Endothelial cell of umbilical vein (primary cell): ENCODE measurements at regions not wholly inside any gene's neighbourhood (a gene's known extent, or its start where the extent isn't known, plus 50 kb on each side); places are given as distances from the start of the nearest gene placed in this dataset.

Experiments used
- BruUV-seq: library from RNA; stranded (reverse); fragments of 400-500 nt; replicated peaks from 2 replicates; lab custom pipeline; 2021; lab: Mats Ljungman, UMichigan
- CTCF ChIA-PET: fragments of 300-600, 350-600 bp; sonication (Branson Sonifier 250); formaldehyde crosslinking; loops from one replicate; lab custom pipeline; 2021; ENCODE audit warnings: antibody characterized with exemption, inconsistent platforms; lab: Charles Lee
- POLR2A ChIA-PET: fragments of 300-600, 350-600 bp; sonication (Branson Sonifier 250); formaldehyde crosslinking; loops from one replicate; lab custom pipeline; 2021; ENCODE audit warnings: antibody characterized with exemption, inconsistent platforms; lab: Charles Lee
- DNase-seq: peaks from one replicate; pipeline ENCODE4 v3.0.0-alpha.2; 2011; ENCODE audit warnings: low read depth, low spot score
- FAIRE-seq: peaks from 2 replicates; lab custom pipeline; 2011; peaks lifted over from hg19 to GRCh38; lab: Jason Lieb, UNC
- H2AFZ ChIP-seq: 2 replicates; pipeline ENCODE4 v1.6.0; 2012; ENCODE audit warnings: low read depth, low read length, control low read depth, inconsistent platforms
- H3K27ac ChIP-seq: 2 replicates; pipeline ENCODE4 v1.5.1; 2011; ENCODE audit warnings: low read depth, mild to moderate bottlenecking, control low read depth, low read length, moderate library complexity; ENCODE audit not compliant: insufficient read depth
- H3K27me3 ChIP-seq, 2 experiments: 2 replicates each; pipeline versions ENCODE4 v1.6.0 to v1.6.1; 2011; ENCODE audit warnings: low read length in 2 of 2, mixed read lengths in 1 of 2; ENCODE audit not compliant: control insufficient read depth in 2 of 2, insufficient read depth in 2 of 2
- H3K36me3 ChIP-seq, 2 experiments: 2 replicates in 1 of 2; 3 replicates in 1 of 2; pipeline ENCODE4 v1.5.1; 2011; ENCODE audit warnings: low read length in 2 of 2, mild to moderate bottlenecking in 1 of 2, moderate library complexity in 1 of 2; ENCODE audit not compliant: control insufficient read depth in 2 of 2, insufficient read depth in 2 of 2; ENCODE audit errors: extremely low read depth in 1 of 2
- H3K4me1 ChIP-seq: 3 replicates; pipeline ENCODE4 v1.5.1; 2011; ENCODE audit warnings: mild to moderate bottlenecking, low read length; ENCODE audit not compliant: control insufficient read depth, insufficient read depth; ENCODE audit errors: extremely low read depth
- H3K4me2 ChIP-seq: 2 replicates; pipeline ENCODE4 v1.6.1; 2011; ENCODE audit warnings: low read length, control low read depth, mixed read lengths; ENCODE audit not compliant: insufficient read depth
- H3K4me3 ChIP-seq, 3 experiments: fragments of 200-600 bp in 1 of 3; sonication (generic), shearing (Covaris generic) in 1 of 3; replicated peaks in 1 of 3; 2 replicates each; pipeline ENCODE4 v1.5.1; 2011 to 2016; ENCODE audit warnings: control low read depth in 3 of 3, low read length in 3 of 3, mild to moderate bottlenecking in 2 of 3, inconsistent platforms in 1 of 3, low read depth in 1 of 3, moderate library complexity in 1 of 3; ENCODE audit not compliant: insufficient read depth in 1 of 3
- H3K79me2 ChIP-seq: 2 replicates; pipeline ENCODE4 v1.6.0; 2012; ENCODE audit warnings: low read length, inconsistent platforms; ENCODE audit not compliant: control insufficient read depth, insufficient read depth
- H3K9ac ChIP-seq: replicated peaks from 2 replicates; pipeline ENCODE3; 2011; ENCODE audit warnings: low read length, control low read depth; ENCODE audit not compliant: insufficient read depth; ENCODE audit errors: extremely low read depth
- H3K9me1 ChIP-seq: replicated peaks from 3 replicates; pipeline ENCODE4 v1.6.0; 2011; ENCODE audit warnings: mild to moderate bottlenecking, low read length; ENCODE audit not compliant: control insufficient read depth, insufficient read depth; ENCODE audit errors: extremely low read depth
- H3K9me3 ChIP-seq: replicated peaks from 2 replicates; pipeline ENCODE4 v1.5.1; 2012; ENCODE audit warnings: low read length, inconsistent platforms; ENCODE audit not compliant: control insufficient read depth, insufficient read depth
- H4K20me1 ChIP-seq: replicated peaks from 2 replicates; pipeline ENCODE3; 2011; ENCODE audit warnings: mild to moderate bottlenecking, low read length; ENCODE audit not compliant: control insufficient read depth, insufficient read depth; ENCODE audit errors: extremely low read depth
- EZH2 ChIP-seq: IDR thresholded peaks from 2 replicates; pipeline ENCODE4 v1.6.1; 2012; ENCODE audit warnings: borderline replicate concordance, low read depth, mild to moderate bottlenecking, moderate library complexity, low read length, inconsistent platforms; ENCODE audit not compliant: severe bottlenecking
- FOS ChIP-seq: IDR thresholded peaks from 2 replicates; pipeline ENCODE4 v1.6.1; 2011; ENCODE audit warnings: mild to moderate bottlenecking, low read length, moderate library complexity, borderline replicate concordance; ENCODE audit not compliant: insufficient read depth
- GATA2 ChIP-seq: IDR thresholded peaks from 2 replicates; pipeline ENCODE4 v1.7.0; 2011; ENCODE audit warnings: low read depth, mild to moderate bottlenecking, moderate library complexity, mixed read lengths, low read length; ENCODE audit not compliant: insufficient read length, insufficient read depth
- JUN ChIP-seq: IDR thresholded peaks from 2 replicates; pipeline ENCODE4 v1.6.1; 2011; ENCODE audit warnings: borderline replicate concordance, low read depth; ENCODE audit not compliant: insufficient read length, insufficient read depth
- MYC ChIP-seq: IDR thresholded peaks from one replicate; pipeline ENCODE4 v1.6.1; 2011; ENCODE audit warnings: mild to moderate bottlenecking, low read depth, low read length
- POLR2A ChIP-seq: IDR thresholded peaks from 2 replicates; pipeline ENCODE4 v1.6.1; 2012; ENCODE audit warnings: low read depth, mild to moderate bottlenecking, control low read depth, low read length
- POLR2AphosphoS5 ChIP-seq: IDR thresholded peaks from 2 replicates; pipeline ENCODE4 v1.6.1; 2012; ENCODE audit warnings: low read depth, mild to moderate bottlenecking, control low read depth, low read length, moderate library complexity; ENCODE audit not compliant: insufficient read depth
- dilution Hi-C: fragments of 300-500 bp; cut with MboI; formaldehyde crosslinking; loops from one replicate; pipeline ENCODE4 v1.15.0; 2019; ENCODE audit warnings: low sequenced_read_pairs; ENCODE audit not compliant: extremely low pct_ligation_motif_present
- intact Hi-C: fragments of 100-400 bp; cut with micrococcal nuclease; formaldehyde crosslinking; loops from one replicate; pipeline ENCODE4 v1.10.0; 2022
- TF ChIP-seq, protein P1 (sequence below), 2 donors: IDR thresholded peaks; 1 replicate in 1 of 2; 2 replicates in 1 of 2; pipeline ENCODE4 v1.5.1; 2011; ENCODE audit warnings: low read length in 2 of 2, mild to moderate bottlenecking in 2 of 2, moderate library complexity in 2 of 2, control low read depth in 1 of 2, inconsistent platforms in 1 of 2, low read depth in 1 of 2; ENCODE audit not compliant: insufficient read depth in 1 of 2; ENCODE audit errors: extremely low read depth in 1 of 2
- TF ChIP-seq, protein P2 (sequence below): IDR thresholded peaks from 2 replicates; pipeline ENCODE4 v1.6.1; 2011; ENCODE audit not compliant: insufficient read depth, insufficient read length

DNA sequence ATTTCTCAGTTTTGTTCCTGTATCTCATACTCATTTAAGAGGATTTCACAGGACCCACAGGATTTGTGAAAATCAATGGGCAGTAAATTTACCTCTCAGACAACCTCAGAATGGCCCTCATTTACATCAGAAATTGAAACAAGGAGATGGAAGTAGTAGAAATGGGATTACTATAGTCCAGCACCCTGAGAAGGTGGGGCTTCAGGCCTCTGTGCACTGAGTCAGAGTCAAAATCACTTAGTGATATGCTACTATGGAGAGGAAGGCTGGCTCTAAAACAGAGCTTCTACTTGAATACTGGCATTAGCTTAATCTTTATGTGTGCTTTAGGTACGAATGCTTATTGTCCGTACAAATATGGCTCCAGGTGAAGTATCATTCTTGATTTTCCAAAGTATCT, 159.3 kb downstream of the CEP120 start:
- Histone ChIP-seq H3K4me3 (no peak overlapping the region), H3K4me1 (no peaks in the 10 kb centered on the region), H4K20me1 (no peaks in the 10 kb centered on the region), H3K79me2 (no peaks in the 10 kb centered on the region), H3K4me2 (no peak overlapping the region), H3K36me3 (no peaks in the 10 kb centered on the region), H3K27me3 (no peaks in the 10 kb centered on the region), H3K27ac (no peak overlapping the region), H2AFZ (no peak overlapping the region), H3K9me1 (no peaks in the 10 kb centered on the region), H3K9ac (no peak overlapping the region), H3K9me3 (no peaks in the 10 kb centered on the region)
- dilution Hi-C loops (no loop called here), intact Hi-C loops (no loop called here)
- TF ChIP-seq EZH2 = no peak
- TF ChIP-seq POLR2A = no peak
- TF ChIP-seq POLR2AphosphoS5 = no peak
- TF ChIP-seq, protein P1, sequence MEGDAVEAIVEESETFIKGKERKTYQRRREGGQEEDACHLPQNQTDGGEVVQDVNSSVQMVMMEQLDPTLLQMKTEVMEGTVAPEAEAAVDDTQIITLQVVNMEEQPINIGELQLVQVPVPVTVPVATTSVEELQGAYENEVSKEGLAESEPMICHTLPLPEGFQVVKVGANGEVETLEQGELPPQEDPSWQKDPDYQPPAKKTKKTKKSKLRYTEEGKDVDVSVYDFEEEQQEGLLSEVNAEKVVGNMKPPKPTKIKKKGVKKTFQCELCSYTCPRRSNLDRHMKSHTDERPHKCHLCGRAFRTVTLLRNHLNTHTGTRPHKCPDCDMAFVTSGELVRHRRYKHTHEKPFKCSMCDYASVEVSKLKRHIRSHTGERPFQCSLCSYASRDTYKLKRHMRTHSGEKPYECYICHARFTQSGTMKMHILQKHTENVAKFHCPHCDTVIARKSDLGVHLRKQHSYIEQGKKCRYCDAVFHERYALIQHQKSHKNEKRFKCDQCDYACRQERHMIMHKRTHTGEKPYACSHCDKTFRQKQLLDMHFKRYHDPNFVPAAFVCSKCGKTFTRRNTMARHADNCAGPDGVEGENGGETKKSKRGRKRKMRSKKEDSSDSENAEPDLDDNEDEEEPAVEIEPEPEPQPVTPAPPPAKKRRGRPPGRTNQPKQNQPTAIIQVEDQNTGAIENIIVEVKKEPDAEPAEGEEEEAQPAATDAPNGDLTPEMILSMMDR (IDR thresholded peaks at IDR 0.05; ENCODE audit: extremely low read depth in 1 of 2, insufficient read depth in 1 of 2, low read depth in 1 of 2, low read length in 2 of 2) = no peak
- no peak for TF ChIP-seq GATA2
- TF ChIP-seq FOS = no peak
- TF ChIP-seq JUN = no peak
- TF ChIP-seq, protein P2, sequence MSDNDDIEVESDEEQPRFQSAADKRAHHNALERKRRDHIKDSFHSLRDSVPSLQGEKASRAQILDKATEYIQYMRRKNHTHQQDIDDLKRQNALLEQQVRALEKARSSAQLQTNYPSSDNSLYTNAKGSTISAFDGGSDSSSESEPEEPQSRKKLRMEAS = no peak
- no peak for TF ChIP-seq MYC
- ChIA-PET POLR2A (no interaction called here), CTCF (no interaction called here)
- DNase-seq = no peak
- no TSS peak for BruUV-seq
- no peak for FAIRE-seq
